Hepatic stellate cell (primary cell): ENCODE measurements at regions not wholly inside any gene's neighbourhood (a gene's known extent, or its start where the extent isn't known, plus 50 kb on each side); places are given as distances from the start of the nearest gene placed in this dataset.

ENCODE experiments used
- DNase-seq: peaks from one replicate; pipeline ENCODE4 v3.0.0; 2011; ENCODE audit warnings: low spot score

GRCh38 chr9:106716820-106717219 lies 146.1 kb upstream of the ZNF462 start:
- no peak for DNase-seq

- DNase-seq: no peak
Measured at GRCh38 chr9:106717686-106718085, 145.3 kb upstream of the ZNF462 start.

GRCh38 chr9:106718936-106719335 lies 144.0 kb upstream of the ZNF462 start:
- DNase-seq: peak; percentile 25

GRCh38 chr9:106722051-106722753 lies 140.8 kb upstream of the ZNF462 start:
- no peak for DNase-seq

- no peak for DNase-seq
Measured at GRCh38 chr9:106723926-106724325, 139.0 kb upstream of the ZNF462 start.

- no peak for DNase-seq
Measured at GRCh38 chr9:106724566-106724965, 138.4 kb upstream of the ZNF462 start.

GRCh38 chr9:106726070-106726815 lies 136.7 kb upstream of the ZNF462 start:
- no peak for DNase-seq

GRCh38 chr9:106727969-106728368 lies 135.0 kb upstream of the ZNF462 start:
- DNase-seq: no peak

- DNase-seq: no peak
Measured at GRCh38 chr9:106728860-106729259, 134.1 kb upstream of the ZNF462 start.

GRCh38 chr9:106731910-106732309 lies 131.1 kb upstream of the ZNF462 start:
- DNase-seq: no peak

- no peak for DNase-seq
Measured at GRCh38 chr9:106733828-106734380, 129.1 kb upstream of the ZNF462 start.

GRCh38 chr9:106737516-106737915 lies 125.5 kb upstream of the ZNF462 start:
- no peak for DNase-seq

- no peak for DNase-seq
Measured at GRCh38 chr9:106738109-106738508, 124.9 kb upstream of the ZNF462 start.

- DNase-seq: no peak
Measured at GRCh38 chr9:106745457-106745856, 117.5 kb upstream of the ZNF462 start.

GRCh38 chr9:106745876-106746275 lies 117.1 kb upstream of the ZNF462 start:
- no peak for DNase-seq

GRCh38 chr9:106751681-106752080 lies 111.3 kb upstream of the ZNF462 start:
- DNase-seq: no peak

GRCh38 chr9:106752581-106752980 lies 110.4 kb upstream of the ZNF462 start:
- no peak for DNase-seq

GRCh38 chr9:106753155-106753671 lies 109.8 kb upstream of the ZNF462 start:
- no peak for DNase-seq

GRCh38 chr9:106755736-106756135 lies 107.2 kb upstream of the ZNF462 start:
- DNase-seq: no peak

GRCh38 chr9:106757514-106757913 lies 105.5 kb upstream of the ZNF462 start:
- DNase-seq: no peak

- no peak for DNase-seq
Measured at GRCh38 chr9:106758911-106759310, 104.1 kb upstream of the ZNF462 start.

- no peak for DNase-seq
Measured at GRCh38 chr9:106761493-106761892, 101.5 kb upstream of the ZNF462 start.

- no peak for DNase-seq
Measured at GRCh38 chr9:106766616-106767015, 96.3 kb upstream of the ZNF462 start.
